OCI-LY7 (cell line): ENCODE measurements at regions not wholly inside any gene's neighbourhood (a gene's known extent, or its start where the extent isn't known, plus 50 kb on each side); places are given as distances from the start of the nearest gene placed in this dataset.

ENCODE experiments used
- CTCF ChIP-seq: fragments of 200-600 bp; sonication (generic); conservative IDR thresholded peaks from 2 replicates; pipeline ENCODE4 v1.5.1; 2014; ENCODE audit warnings: mild to moderate bottlenecking, antibody characterized with exemption, low read length, moderate library complexity, mixed read lengths
- EZH2phosphoT487 ChIP-seq: fragments of 200-600 bp; sonication (generic); IDR thresholded peaks from 2 replicates; pipeline ENCODE4 v1.6.1; 2018; ENCODE audit warnings: low read depth, borderline replicate concordance, mild to moderate bottlenecking, mixed run types, antibody characterized with exemption, low read length, moderate library complexity, mixed read lengths

GRCh38 chr5:172535108-172535445 lies 80.8 kb upstream of the SH3PXD2B start:
- TF ChIP-seq CTCF (no peak), EZH2phosphoT487 (no peak)
